ENCODE measurements at regions not wholly inside any gene's neighbourhood (a gene's known extent, or its start where the extent isn't known, plus 50 kb on each side); places are given as distances from the start of the nearest gene placed in this dataset.

- DNase-seq: no peak
Observed at GRCh38 chr10:124302951-124303505, 115.7 kb downstream of the OAT start.

- DNase-seq: no peak
Observed at GRCh38 chr10:124301736-124302135, 117.0 kb downstream of the OAT start.

DNA sequence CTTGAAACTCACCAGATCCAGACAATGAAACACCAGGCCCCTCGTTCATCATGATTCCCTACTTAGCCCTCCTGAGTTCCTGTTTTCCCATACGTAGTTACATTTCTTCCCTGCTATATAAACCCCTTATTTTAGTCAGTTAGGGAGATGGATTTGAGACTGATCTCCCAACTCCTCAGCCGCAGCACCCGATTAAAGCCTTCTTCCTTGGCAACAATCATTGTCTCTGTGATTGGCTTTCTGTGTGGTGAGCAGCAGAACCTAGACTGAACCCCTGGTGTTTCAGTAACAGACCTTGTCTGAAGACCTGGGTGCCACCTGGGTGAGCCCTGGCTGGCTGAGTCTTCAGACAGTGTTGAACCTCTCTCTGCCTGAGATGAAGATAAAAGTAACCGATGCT, 118.0 kb downstream of the OAT start:
- DNase-seq: no peak

DNA sequence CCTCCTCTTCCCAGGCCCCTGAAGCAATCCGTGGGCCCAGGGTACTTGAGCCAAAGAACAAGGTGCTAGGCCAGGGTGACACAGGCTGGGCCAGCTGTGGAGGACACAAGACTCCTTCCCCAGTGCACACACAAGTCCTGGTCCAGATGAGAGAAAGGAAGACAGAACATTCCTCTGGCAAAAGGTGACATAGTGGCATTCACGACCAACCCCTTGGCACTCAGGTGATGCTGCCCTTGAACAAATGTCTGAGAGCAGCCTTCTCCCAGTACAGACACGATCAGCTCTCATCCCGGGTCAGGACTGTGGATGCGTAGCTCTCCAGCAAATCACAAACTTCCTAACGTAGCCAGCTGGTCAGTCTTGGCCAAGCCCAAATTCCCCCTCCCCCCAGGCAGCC, 118.5 kb downstream of the OAT start:
- no peak for DNase-seq

DNA sequence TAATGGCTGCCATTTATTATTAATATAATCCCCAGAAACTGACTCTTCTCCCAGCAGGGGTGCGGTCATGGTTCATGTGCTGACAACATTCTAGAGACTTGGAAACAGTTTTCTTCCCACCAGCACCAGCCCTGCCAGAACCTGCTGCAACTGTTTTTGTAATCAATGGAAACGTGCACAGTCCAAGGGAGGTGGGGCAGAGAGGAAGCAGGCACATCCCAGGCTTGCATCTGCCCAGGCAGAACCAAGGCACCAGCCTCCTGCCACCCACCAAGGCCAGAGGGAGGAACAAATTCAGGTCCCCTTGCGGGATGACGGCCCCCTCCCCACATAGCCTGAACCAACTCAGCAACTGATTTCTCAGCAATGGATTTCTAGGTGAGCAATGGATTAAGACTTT, 119.0 kb downstream of the OAT start:
- DNase-seq: no peak

GRCh38 chr10:124298891-124299290, 119.8 kb downstream of the OAT start:
- no peak for DNase-seq

DNA sequence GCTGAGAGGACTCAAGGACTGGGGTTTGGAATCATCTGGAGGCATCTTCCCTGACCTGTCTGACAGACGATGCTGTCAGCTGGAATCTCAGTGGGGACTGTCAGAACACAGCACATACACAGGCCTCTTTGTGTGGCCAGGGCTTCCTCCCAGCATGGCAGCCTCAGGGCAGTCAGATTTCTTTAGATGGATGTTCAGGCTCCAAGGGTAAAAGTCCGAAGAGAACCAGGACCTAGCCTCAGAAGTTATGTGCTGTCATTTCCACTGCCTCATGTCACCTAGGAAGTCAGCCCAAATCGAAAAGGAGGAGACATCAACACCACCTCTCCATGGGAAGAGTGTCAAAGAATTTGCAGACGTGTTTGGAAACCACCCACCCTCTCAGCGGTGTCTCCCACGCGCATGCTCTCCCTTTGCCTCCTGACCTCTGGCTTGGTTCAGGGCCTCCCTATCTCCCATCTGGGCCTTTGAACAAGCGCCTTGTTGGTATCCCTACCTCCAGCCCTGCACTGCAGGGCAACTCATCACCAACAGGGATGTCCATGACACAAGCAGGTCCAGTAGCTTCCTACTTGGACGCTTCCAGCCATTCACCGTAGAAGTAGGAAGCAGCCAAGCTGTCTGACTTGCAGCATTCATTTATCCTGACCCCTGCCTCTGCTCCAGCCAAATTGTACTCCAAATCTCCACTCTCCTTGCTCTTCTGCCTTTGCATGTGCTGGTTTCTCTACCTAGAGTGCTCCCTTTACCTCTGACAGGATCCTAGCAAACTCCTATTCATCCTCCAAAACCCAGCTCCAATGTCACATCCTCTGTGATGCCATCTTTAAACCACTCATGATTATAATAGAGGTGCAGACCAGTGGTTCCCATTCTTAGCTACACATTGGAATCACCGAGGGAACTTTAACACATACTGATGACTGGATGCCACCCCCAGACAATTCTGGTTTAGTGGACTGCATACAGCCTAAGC, 121.6 kb downstream of the OAT start:
- no peak for DNase-seq

DNA sequence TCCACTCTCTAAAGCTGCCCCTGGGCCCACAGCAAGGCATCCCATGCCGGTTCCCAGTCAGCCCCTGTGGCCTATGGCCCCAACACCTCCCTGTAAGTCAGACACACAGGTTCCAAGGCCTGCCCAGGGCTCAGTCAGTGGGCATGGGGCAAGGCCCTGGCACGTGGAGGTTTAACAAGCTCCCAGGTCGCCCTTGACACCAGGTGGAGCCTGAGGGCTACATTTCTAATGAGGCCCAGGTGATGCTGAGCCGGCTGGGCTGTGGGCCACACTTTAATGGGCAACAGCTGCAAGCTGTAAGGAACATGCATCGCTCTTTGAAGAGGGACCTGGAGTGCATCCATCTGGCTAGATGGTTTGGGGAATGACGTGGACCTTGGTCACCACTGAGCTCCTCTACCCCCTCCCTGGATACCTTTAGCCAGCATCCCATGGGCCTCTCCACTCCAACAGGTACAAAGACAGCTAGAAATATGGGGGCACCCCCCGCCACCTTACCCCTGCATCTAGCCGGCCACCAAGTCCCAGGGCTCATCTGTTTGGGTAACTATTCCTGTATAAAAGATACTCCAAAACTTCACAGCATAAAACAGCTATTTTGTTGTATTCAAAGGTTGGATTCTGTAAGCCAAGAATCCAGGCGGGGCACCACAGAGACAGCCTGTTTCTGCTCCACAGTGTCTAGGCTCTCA, 122.5 kb downstream of the OAT start:
- DNase-seq: no peak

- no peak for DNase-seq
Observed at GRCh38 chr10:124294811-124295770, 123.6 kb downstream of the OAT start.

DNA sequence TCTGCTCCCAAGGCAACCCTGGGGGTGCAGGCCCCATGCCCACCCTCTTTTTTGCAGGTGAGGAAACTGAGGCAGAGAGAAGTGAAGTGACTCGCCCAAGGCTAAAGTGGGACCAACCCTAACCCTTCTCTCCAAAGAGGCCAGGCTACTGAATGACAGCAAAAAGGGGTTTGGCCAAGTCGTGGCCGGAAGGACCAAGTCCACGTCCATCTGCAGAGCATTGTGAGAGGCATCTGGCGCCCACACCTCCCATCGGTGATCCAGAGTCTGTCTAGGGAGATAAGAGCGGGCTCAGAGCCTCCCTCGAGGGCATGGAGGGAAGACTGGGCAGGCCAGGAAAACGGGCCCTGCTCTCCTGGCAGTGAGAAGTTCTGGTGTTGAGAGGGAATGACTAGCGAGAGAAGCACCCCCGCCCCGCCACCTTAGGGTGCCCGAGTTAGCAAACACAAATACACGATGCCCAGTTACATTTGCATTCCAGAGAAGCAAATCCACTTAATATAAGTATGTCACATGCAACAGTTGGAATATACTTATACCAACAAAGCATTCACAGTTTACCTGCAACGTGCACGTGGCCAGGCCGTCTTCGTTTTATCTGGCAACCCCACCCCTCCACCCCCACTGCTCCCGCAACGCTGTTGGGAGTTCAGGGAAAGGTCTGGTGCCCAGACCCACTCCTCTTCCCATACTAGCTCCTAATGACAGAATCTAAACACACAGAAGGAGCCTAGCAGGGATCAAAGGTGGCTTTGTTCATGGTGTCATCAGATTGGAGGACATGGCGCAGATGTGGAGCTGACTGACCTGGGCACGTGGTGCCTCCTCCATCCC, 124.9 kb downstream of the OAT start:
- no peak for DNase-seq

DNA sequence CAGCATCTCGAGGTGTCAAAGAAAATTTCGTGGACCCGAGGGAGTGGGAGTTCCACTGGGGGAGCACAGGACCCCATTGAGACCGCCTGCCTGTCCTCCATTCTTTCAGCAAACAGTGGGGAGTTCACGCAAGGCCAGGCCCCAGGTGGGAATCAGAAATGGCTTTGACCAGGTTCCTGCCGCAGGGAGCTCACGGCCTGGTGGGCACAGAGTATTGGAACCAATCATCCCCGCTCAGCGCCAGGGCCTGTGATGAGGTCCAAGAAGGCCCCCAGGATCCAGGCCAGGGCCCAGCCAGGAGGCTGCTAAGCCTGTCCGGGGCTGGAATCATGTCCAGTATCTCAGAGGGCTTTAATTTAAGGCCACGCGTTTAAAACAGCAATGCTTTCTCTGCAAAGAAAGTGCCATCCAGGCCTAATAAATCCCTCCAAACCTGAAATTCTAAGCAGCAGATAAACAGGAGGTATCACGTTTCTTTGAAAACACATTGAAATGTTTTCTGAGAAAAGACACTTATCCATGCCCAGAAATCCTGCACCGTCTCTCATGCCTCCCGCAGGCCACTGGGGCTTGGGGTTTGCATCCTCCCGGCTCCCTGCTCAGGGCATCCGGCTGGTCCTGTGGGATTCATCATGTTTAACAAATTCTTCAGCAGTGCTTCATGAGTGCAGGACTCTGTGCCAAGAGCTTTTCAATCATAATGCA, 125.7 kb downstream of the OAT start:
- DNase-seq: no peak

GRCh38 chr10:124291001-124291701, 127.6 kb downstream of the OAT start:
- DNase-seq: no peak

GRCh38 chr10:124289851-124290795, 128.6 kb downstream of the OAT start:
- DNase-seq: no peak

GRCh38 chr10:124288928-124289850, 129.5 kb downstream of the OAT start:
- DNase-seq: no peak

- no peak for DNase-seq
Observed at GRCh38 chr10:124288486-124288885, 130.2 kb downstream of the OAT start.

DNA sequence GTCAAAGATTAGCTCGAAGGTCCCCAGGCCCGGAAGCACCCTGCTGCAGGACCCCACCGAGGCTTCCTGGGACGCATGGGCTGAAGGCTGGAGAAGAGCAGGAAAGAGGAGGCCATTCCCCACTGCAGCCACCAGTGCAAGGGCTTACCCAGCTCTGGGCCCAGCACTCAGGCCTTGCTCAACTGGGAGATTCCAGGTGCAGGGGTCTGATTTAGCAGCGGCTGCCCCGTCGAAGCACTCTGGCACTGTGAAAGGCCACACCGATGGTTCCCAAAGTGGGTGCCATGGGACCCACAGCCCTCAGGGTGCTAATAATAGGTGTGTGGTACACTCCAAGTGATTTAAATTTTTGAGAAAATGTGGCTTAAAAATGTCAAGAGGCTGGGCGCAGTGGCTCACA, 130.9 kb downstream of the OAT start:
- no peak for DNase-seq

GRCh38 chr10:124287071-124287685, 131.5 kb downstream of the OAT start:
- DNase-seq: no peak

- DNase-seq: no peak
Observed at GRCh38 chr10:124286621-124287020, 132.1 kb downstream of the OAT start.

Data from stimulated activated CD4-positive, alpha-beta T cell treated with anti-CD3 and anti-CD28 coated beads, Interleukin-4, amount 100 ng/mL, for 4 hours (primary cell).